Astrocyte (in vitro differentiated cells and primary cell): ENCODE measurements at regions not wholly inside any gene's neighbourhood (a gene's known extent, or its start where the extent isn't known, plus 50 kb on each side); places are given as distances from the start of the nearest gene placed in this dataset.

Experiments used
- CTCF ChIP-seq: IDR thresholded peaks from 2 replicates; pipeline ENCODE4 v1.5.1; 2011; ENCODE audit warnings: low read depth, mild to moderate bottlenecking, inconsistent platforms, low read length, moderate library complexity; ENCODE audit not compliant: insufficient read depth
- EZH2 ChIP-seq: IDR thresholded peaks from 2 replicates; pipeline ENCODE4 v1.6.1; 2012; ENCODE audit warnings: mild to moderate bottlenecking, low read length, inconsistent platforms; ENCODE audit not compliant: insufficient read depth

DNA sequence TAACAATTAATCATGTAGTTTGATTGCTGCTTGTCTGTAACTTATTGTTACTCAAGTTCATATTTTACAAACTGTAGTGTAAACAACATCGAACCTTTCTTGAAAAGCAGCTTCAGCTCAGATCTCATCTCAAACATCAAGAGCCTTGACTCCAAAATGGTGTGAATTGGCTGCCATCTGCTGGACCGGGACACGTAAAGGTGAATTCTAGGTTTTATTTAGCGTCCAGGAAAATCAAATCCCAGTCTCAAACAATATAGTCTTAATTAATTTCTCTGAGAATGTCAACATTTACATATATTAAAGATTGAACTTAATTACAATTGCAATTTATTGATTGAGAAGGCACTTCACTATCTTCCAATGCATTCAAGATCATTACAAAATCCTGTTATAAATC, 453.0 kb downstream of the GALR1 start:
- TF ChIP-seq CTCF, result peak; percentile 28
- TF ChIP-seq EZH2, result no peak
